GM21367 (cell line): ENCODE measurements at regions not wholly inside any gene's neighbourhood (a gene's known extent, or its start where the extent isn't known, plus 50 kb on each side); places are given as distances from the start of the nearest gene placed in this dataset.

Experiments
- ATAC-seq: cut with Tn5 transposase; IDR thresholded peaks from one replicate; pipeline ENCODE4 v1.9.1; 2021; ENCODE audit not compliant: unreplicated experiment

- no peak for ATAC-seq
Observed at GRCh38 chr6:145244349-145245100, 490.8 kb downstream of the EPM2A start.

- ATAC-seq, result no peak
Observed at GRCh38 chr6:145245119-145245518, 490.2 kb downstream of the EPM2A start.

GRCh38 chr6:145247692-145248419, 487.5 kb downstream of the EPM2A start:
- no peak for ATAC-seq

GRCh38 chr6:145250436-145250835, 484.9 kb downstream of the EPM2A start:
- ATAC-seq, result no peak

GRCh38 chr6:145252737-145253136, 482.6 kb downstream of the EPM2A start:
- ATAC-seq, result no peak

GRCh38 chr6:145254649-145255401, 480.5 kb downstream of the EPM2A start:
- ATAC-seq, result no peak

- ATAC-seq, result no peak
Observed at GRCh38 chr6:145257704-145258103, 477.6 kb downstream of the EPM2A start.

- no peak for ATAC-seq
Observed at GRCh38 chr6:145258122-145258521, 477.2 kb downstream of the EPM2A start.

- ATAC-seq, result no peak
Observed at GRCh38 chr6:145260484-145261175, 474.7 kb downstream of the EPM2A start.

GRCh38 chr6:145261758-145262157, 473.6 kb downstream of the EPM2A start:
- no peak for ATAC-seq

- no peak for ATAC-seq
Observed at GRCh38 chr6:145262771-145263170, 472.5 kb downstream of the EPM2A start.

- no peak for ATAC-seq
Observed at GRCh38 chr6:145263778-145264211, 471.5 kb downstream of the EPM2A start.

GRCh38 chr6:145266432-145267075, 468.8 kb downstream of the EPM2A start:
- ATAC-seq, result no peak

- no peak for ATAC-seq
Observed at GRCh38 chr6:145267076-145267867, 468.0 kb downstream of the EPM2A start.

GRCh38 chr6:145270464-145270863, 464.9 kb downstream of the EPM2A start:
- ATAC-seq, result no peak

GRCh38 chr6:145271040-145271439, 464.3 kb downstream of the EPM2A start:
- no peak for ATAC-seq

- ATAC-seq, result no peak
Observed at GRCh38 chr6:145271577-145271976, 463.7 kb downstream of the EPM2A start.

GRCh38 chr6:145272246-145272645, 463.1 kb downstream of the EPM2A start:
- ATAC-seq, result no peak

- ATAC-seq, result no peak
Observed at GRCh38 chr6:145273136-145273535, 462.2 kb downstream of the EPM2A start.

GRCh38 chr6:145274083-145274482, 461.2 kb downstream of the EPM2A start:
- no peak for ATAC-seq
